Adrenal gland (tissue), 9 donors: ENCODE measurements at regions not wholly inside any gene's neighbourhood (a gene's known extent, or its start where the extent isn't known, plus 50 kb on each side); places are given as distances from the start of the nearest gene placed in this dataset.
"Not testable (repeated sequence)": the region's sequence is repeated elsewhere in the genome, so short reads cannot be mapped to it uniquely, and the experiment has no call there.

ENCODE experiments used
- DNase-seq, 7 donors: peaks; one replicate each; pipeline ENCODE4 v3.0.0-alpha.2; 2019 to 2020
- H3K27ac ChIP-seq, 5 donors: fragments of 200-600 bp; sonication (generic) in 4 of 5; 1 replicate in 3 of 5; 2 replicates in 2 of 5; pipeline versions ENCODE4 v1.5.1 to v1.8.0; 2016 to 2020; ENCODE audit warnings: mild to moderate bottlenecking in 1 of 5
- H3K27me3 ChIP-seq: fragments of 200-600 bp; 2 replicates; pipeline ENCODE4 v1.8.0; 2021
- H3K36me3 ChIP-seq, 2 donors: fragments of 200-600 bp; replicated peaks in 1 of 2; 1 replicate in 1 of 2; 2 replicates in 1 of 2; pipeline versions ENCODE4 v1.5.1 to v1.8.0; 2018 to 2022
- H3K4me1 ChIP-seq, 2 donors: fragments of 200-600 bp; replicated peaks in 1 of 2; 1 replicate in 1 of 2; 2 replicates in 1 of 2; pipeline versions ENCODE4 v1.5.1 to v1.8.0; 2018 to 2021
- H3K4me3 ChIP-seq, 4 donors: fragments of 200-600 bp; sonication (generic) in 3 of 4; one replicate each; pipeline ENCODE4 v1.5.1; 2016 to 2018
- H3K9me3 ChIP-seq, 3 donors: fragments of 200-600 bp; sonication (generic) in 1 of 3; replicated peaks in 1 of 3; 1 replicate in 2 of 3; 2 replicates in 1 of 3; pipeline versions ENCODE4 v1.5.1 to v1.8.0; 2016 to 2021
- WGBS, 4 donors: extraction: QIAGEN DNeasy Blood & Tissue Kit in 2 of 4; methylation state at CpG; one replicate each; pipeline versions ENCODE4 v1.1.5 to v1.1.7; 2013 to 2017; 5-methylcytosine and 5-hydroxymethylcytosine counted together
- intact Hi-C, 2 donors: fragments of 100-400 bp; cut with DNase I; formaldehyde crosslinking; loops; one replicate each; pipeline versions ENCODE4 v1.14.1 to v1.15.0; 2022 to 2023
- donor health status: healthy with polysubstance abuse.
- donor health status: Bipolar disorder and iron deficiency.
- donor health status: DM: yes; HTN: yes; CAD: no.
- donor health status: DM: no; HTN: no; CAD: no.
- donor health status: DM: no; HTN: no; CAD: no.

- intact Hi-C loops, DNase-seq: not testable (repeated sequence)
- WGBS, 4 donors, result 32 to 83% (median 40%) methylated on average over 2 to 3 of the region's 6 CpGs
These were observed 223.7 kb upstream of the ANKRD20A1 start for GRCh38 chr9:67635067-67635466.

GRCh38 chr9:67611900-67612299 lies 246.8 kb upstream of the ANKRD20A1 start:
- DNase-seq, H3K36me3 ChIP-seq, H3K27ac ChIP-seq, H3K27me3 ChIP-seq, H3K4me3 ChIP-seq, intact Hi-C loops, H3K4me1 ChIP-seq, H3K9me3 ChIP-seq: not testable (repeated sequence)
- WGBS, 4 donors, result 74 to 89% (median 83%) methylated on average over 5 to 13 of the region's 15 CpGs

More at GRCh38 chr9:67635067-67635466, 223.7 kb upstream of the ANKRD20A1 start:
- H3K4me3 ChIP-seq, H3K36me3 ChIP-seq, H3K9me3 ChIP-seq, H3K27me3 ChIP-seq, H3K27ac ChIP-seq, H3K4me1 ChIP-seq: not testable (repeated sequence)

- H3K27ac ChIP-seq, intact Hi-C loops, DNase-seq, H3K27me3 ChIP-seq, H3K4me1 ChIP-seq, H3K4me3 ChIP-seq, H3K9me3 ChIP-seq, H3K36me3 ChIP-seq: not testable (repeated sequence)
- WGBS, 4 donors, result 70 to 81% methylated on average over 7 to 8 of the region's 8 CpGs; no CpG with 5 or more reads in 2 of the 4 donors
These were observed 248.9 kb upstream of the ANKRD20A1 start for GRCh38 chr9:67609872-67610271.

- H3K27ac ChIP-seq, DNase-seq, H3K9me3 ChIP-seq, intact Hi-C loops, H3K4me3 ChIP-seq, H3K27me3 ChIP-seq, H3K36me3 ChIP-seq, H3K4me1 ChIP-seq: not testable (repeated sequence)
- WGBS, 4 donors, result 86 to 94% (median 92%) methylated on average over 3 to 5 of the region's 7 CpGs
These were observed 249.3 kb upstream of the ANKRD20A1 start for GRCh38 chr9:67609435-67609834.

GRCh38 chr9:67605113-67605512 lies 253.6 kb upstream of the ANKRD20A1 start:
- H3K9me3 ChIP-seq, H3K27me3 ChIP-seq, H3K4me3 ChIP-seq, H3K27ac ChIP-seq, intact Hi-C loops, H3K4me1 ChIP-seq, H3K36me3 ChIP-seq, DNase-seq: not testable (repeated sequence)
- 94% methylated on average over 5 of the region's 9 CpGs; no CpG with 5 or more reads in 3 of the 4 donors for WGBS, 4 donors

GRCh38 chr9:67603609-67604008 lies 255.1 kb upstream of the ANKRD20A1 start:
- H3K27me3 ChIP-seq, H3K27ac ChIP-seq, H3K4me1 ChIP-seq, H3K4me3 ChIP-seq, H3K36me3 ChIP-seq, H3K9me3 ChIP-seq, intact Hi-C loops: not testable (repeated sequence)
- no CpG with 5 or more reads among the region's 9 CpGs for WGBS, 4 donors
- DNase-seq, result peak; percentile 21 to 69 (median 38)

GRCh38 chr9:67592424-67592823 lies 266.3 kb upstream of the ANKRD20A1 start:
- H3K36me3 ChIP-seq, H3K4me3 ChIP-seq, H3K9me3 ChIP-seq, H3K4me1 ChIP-seq, intact Hi-C loops, H3K27me3 ChIP-seq, DNase-seq, H3K27ac ChIP-seq: not testable (repeated sequence)
- WGBS, 4 donors, result no CpG with 5 or more reads among the region's 8 CpGs

- H3K36me3 ChIP-seq, H3K4me1 ChIP-seq, H3K27me3 ChIP-seq, H3K4me3 ChIP-seq, H3K27ac ChIP-seq, DNase-seq, intact Hi-C loops, H3K9me3 ChIP-seq: not testable (repeated sequence)
- no CpG with 5 or more reads among the region's 3 CpGs for WGBS, 4 donors
These were observed 302.9 kb upstream of the ANKRD20A1 start for GRCh38 chr9:67555874-67556273.

- H3K27me3 ChIP-seq, H3K4me3 ChIP-seq, H3K4me1 ChIP-seq, intact Hi-C loops, H3K36me3 ChIP-seq, H3K9me3 ChIP-seq, DNase-seq, H3K27ac ChIP-seq: not testable (repeated sequence)
- WGBS, 4 donors, result no CpG with 5 or more reads among the region's 6 CpGs
These were observed 308.7 kb upstream of the ANKRD20A1 start for GRCh38 chr9:67550044-67550443.

GRCh38 chr9:67529834-67530233 lies 328.9 kb upstream of the ANKRD20A1 start:
- H3K4me1 ChIP-seq, H3K27ac ChIP-seq, H3K36me3 ChIP-seq, H3K27me3 ChIP-seq, intact Hi-C loops, DNase-seq, H3K4me3 ChIP-seq, H3K9me3 ChIP-seq: not testable (repeated sequence)
- 100% methylated on average over 1 of the region's 4 CpGs; no CpG with 5 or more reads in 3 of the 4 donors for WGBS, 4 donors

GRCh38 chr9:67516938-67517337 lies 341.8 kb upstream of the ANKRD20A1 start:
- H3K4me1 ChIP-seq, DNase-seq, H3K27me3 ChIP-seq, H3K36me3 ChIP-seq, H3K4me3 ChIP-seq, intact Hi-C loops, H3K27ac ChIP-seq, H3K9me3 ChIP-seq: not testable (repeated sequence)
- no CpG with 5 or more reads among the region's 5 CpGs for whole genome bisulfite sequencing, 4 donors

GRCh38 chr9:67514587-67514986 lies 344.1 kb upstream of the ANKRD20A1 start:
- H3K9me3 ChIP-seq, H3K4me1 ChIP-seq, H3K36me3 ChIP-seq, DNase-seq, H3K27me3 ChIP-seq, H3K27ac ChIP-seq, intact Hi-C loops, H3K4me3 ChIP-seq: not testable (repeated sequence)
- no CpG with 5 or more reads among the region's 10 CpGs for WGBS, 4 donors
